HEK293 (cell line): ENCODE measurements at regions not wholly inside any gene's neighbourhood (a gene's known extent, or its start where the extent isn't known, plus 50 kb on each side); places are given as distances from the start of the nearest gene placed in this dataset.

Experiments
- CTCF ChIA-PET: fragments of 350-600 bp; formaldehyde crosslinking; extraction: SDS; loops from one replicate; lab custom pipeline; 2021; ENCODE audit warnings: antibody characterized with exemption; lab: Yijun Ruan, JAX
- POLR2A ChIA-PET: fragments of 300-600 bp; formaldehyde crosslinking; extraction: SDS; loops from one replicate; lab custom pipeline; 2020; ENCODE audit warnings: antibody characterized with exemption, inconsistent platforms; lab: Yijun Ruan, JAX
- H3K27ac ChIP-seq: fragments of 200-500 bp; sonication (Bioruptor generic); 2 replicates; pipeline ENCODE4 v1.5.1; 2014; ENCODE audit warnings: low read depth, low read length, control low read depth, inconsistent platforms; ENCODE audit errors: extremely low read depth
- H3K36me3 ChIP-seq, 2 experiments: fragments of 200-500 bp in 1 of 2; sonication (Bioruptor generic) in 1 of 2; 1 replicate in 1 of 2; 2 replicates in 1 of 2; pipeline ENCODE4 v1.5.1; 2014 to 2017; ENCODE audit warnings: inconsistent platforms in 2 of 2, low read length in 2 of 2; ENCODE audit not compliant: control insufficient read depth in 2 of 2, insufficient read depth in 1 of 2
- H3K4me1 ChIP-seq: fragments of 200-500 bp; sonication (Bioruptor generic); 2 replicates; pipeline ENCODE4 v1.5.1; 2014; ENCODE audit warnings: mild to moderate bottlenecking, low read length, inconsistent platforms; ENCODE audit not compliant: control insufficient read depth, insufficient read depth
- H3K4me3 ChIP-seq: 2 replicates; pipeline ENCODE4 v1.5.1; 2011; ENCODE audit warnings: low read depth, mild to moderate bottlenecking, control low read depth, low read length, moderate library complexity
- H3K9me3 ChIP-seq: fragments of 200-500 bp; sonication (Bioruptor generic); 2 replicates; pipeline ENCODE4 v1.5.1; 2014; ENCODE audit warnings: low read depth, low read length, inconsistent platforms; ENCODE audit not compliant: control insufficient read depth, insufficient read depth
- KLF9 ChIP-seq: fragments of 450-650 bp; formaldehyde crosslinking; IDR thresholded peaks from 2 replicates; pipeline ENCODE4 v1.5.1; 2016; ENCODE audit warnings: missing biosample characterization, missing genetic modification characterization, low read depth
- MZF1 ChIP-seq: fragments of 450-650 bp; formaldehyde crosslinking; IDR thresholded peaks from 2 replicates; pipeline ENCODE4 v1.5.1; 2017; ENCODE audit warnings: missing biosample characterization, missing genetic modification characterization, borderline replicate concordance
- PRDM10 ChIP-seq: fragments of 450-650 bp; formaldehyde crosslinking; IDR thresholded peaks from 2 replicates; pipeline ENCODE4 v1.5.1; 2016; ENCODE audit warnings: missing biosample characterization, missing genetic modification characterization
- ZBTB17 ChIP-seq: fragments of 450-650 bp; formaldehyde crosslinking; IDR thresholded peaks from 2 replicates; pipeline ENCODE4 v1.5.1; 2016; ENCODE audit warnings: missing biosample characterization, missing genetic modification characterization
- ZNF138 ChIP-seq: fragments of 450-650 bp; formaldehyde crosslinking; IDR thresholded peaks from 2 replicates; pipeline ENCODE4 v1.5.1; 2016; ENCODE audit warnings: missing biosample characterization, missing genetic modification characterization, borderline replicate concordance
- ZNF24 ChIP-seq: fragments of 450-650 bp; formaldehyde crosslinking; IDR thresholded peaks from 2 replicates; pipeline ENCODE4 v1.5.1; 2016; ENCODE audit warnings: missing biosample characterization, missing genetic modification characterization
- ZNF324 ChIP-seq: fragments of 450-650 bp; formaldehyde crosslinking; IDR thresholded peaks from 2 replicates; pipeline ENCODE4 v1.5.1; 2016; ENCODE audit warnings: missing biosample characterization, missing genetic modification characterization
- ZNF449 ChIP-seq: fragments of 450-650 bp; formaldehyde crosslinking; IDR thresholded peaks from 2 replicates; pipeline ENCODE4 v1.5.1; 2017; ENCODE audit warnings: missing biosample characterization, mild to moderate bottlenecking, missing genetic modification characterization, moderate library complexity
- ZNF548 ChIP-seq: fragments of 450-650 bp; formaldehyde crosslinking; IDR thresholded peaks from 2 replicates; pipeline ENCODE4 v1.5.1; 2016; ENCODE audit warnings: missing biosample characterization, missing genetic modification characterization
- ZNF561 ChIP-seq: fragments of 450-650 bp; IDR thresholded peaks from 2 replicates; pipeline ENCODE4 v1.5.1; 2018; ENCODE audit warnings: missing biosample characterization, missing genetic modification characterization, borderline replicate concordance
- ZNF629 ChIP-seq: fragments of 450-650 bp; formaldehyde crosslinking; IDR thresholded peaks from 2 replicates; pipeline ENCODE4 v1.5.1; 2017; ENCODE audit warnings: missing biosample characterization, missing genetic modification characterization
- ZNF670 ChIP-seq: fragments of 450-650 bp; formaldehyde crosslinking; IDR thresholded peaks from 2 replicates; pipeline ENCODE4 v1.5.1; 2016; ENCODE audit warnings: missing biosample characterization, missing genetic modification characterization, low read depth
- ZNF692 ChIP-seq: fragments of 450-650 bp; formaldehyde crosslinking; IDR thresholded peaks from 2 replicates; pipeline ENCODE4 v1.5.1; 2016; ENCODE audit warnings: missing biosample characterization, missing genetic modification characterization
- ZSCAN23 ChIP-seq: fragments of 450-650 bp; formaldehyde crosslinking; IDR thresholded peaks from 2 replicates; pipeline ENCODE4 v1.5.1; 2016; ENCODE audit warnings: missing biosample characterization, missing genetic modification characterization

- H3K4me3 ChIP-seq, result no peak overlapping the region
- no peak overlapping the region for H3K27ac ChIP-seq
- ChIA-PET CTCF (no interaction called here), POLR2A (no interaction called here)
- TF ChIP-seq ZNF692 (tag by site-specific recombination) (no peak), ZNF324 (tag by site-specific recombination) (no peak), ZSCAN23 (tag by site-specific recombination) (no peak), KLF9 (no peak)
- H3K9me3 ChIP-seq, result no peaks in the 10 kb centered on the region
- no peaks in the 10 kb centered on the region for H3K36me3 ChIP-seq
- H3K4me1 ChIP-seq, result no peaks in the 10 kb centered on the region
Observed at GRCh38 chr10:10772411-10772810, 245.3 kb upstream of the CELF2 start.

GRCh38 chr10:10772874-10773508 is 244.7 kb upstream of the CELF2 start:
- Histone ChIP-seq H3K4me1 (no peaks in the 10 kb centered on the region), H3K27ac (no peak overlapping the region), H3K4me3 (no peak overlapping the region), H3K36me3 (no peaks in the 10 kb centered on the region)
- POLR2A ChIA-PET, result no interaction called here
- TF ChIP-seq ZNF324 (tag by site-specific recombination) (no peak), MZF1 (tag by site-specific recombination) (no peak), ZNF449 (tag by site-specific recombination) (no peak), ZNF548 (tag by site-specific recombination) (no peak)
- TF ChIP-seq, all 188 proteins: peak for 0
- H3K9me3 ChIP-seq, result no peaks in the 10 kb centered on the region
- CTCF ChIA-PET, result interaction anchor here (0.6 kb wide), 1 partner anchor 106 kb away, joined by 4 read pairs; no protein-coding TSS in a partner anchor

GRCh38 chr10:10774416-10774815 is 243.3 kb upstream of the CELF2 start:
- POLR2A ChIA-PET, result no interaction called here
- no peak overlapping the region for H3K4me3 ChIP-seq
- no peaks in the 10 kb centered on the region for H3K9me3 ChIP-seq
- no peaks in the 10 kb centered on the region for H3K36me3 ChIP-seq
- no peak for TF ChIP-seq PRDM10
- no peak for TF ChIP-seq ZNF138 (tag by site-specific recombination)
- TF ChIP-seq ZNF629 (tag by site-specific recombination), result no peak
- TF ChIP-seq ZNF561 (tag by site-specific recombination), result no peak
- no peak for TF ChIP-seq ZBTB17 (tag by site-specific recombination)
- TF ChIP-seq ZNF24, result no peak
- TF ChIP-seq ZNF670 (tag by site-specific recombination), result no peak
- no peaks in the 10 kb centered on the region for H3K4me1 ChIP-seq
- CTCF ChIA-PET, result interaction anchor here (0.6 kb wide), 1 partner anchor 21 kb away, joined by 3 read pairs; no protein-coding TSS in a partner anchor
- no peak overlapping the region for H3K27ac ChIP-seq
